VCaP (cell line): ENCODE measurements at regions not wholly inside any gene's neighbourhood (a gene's known extent, or its start where the extent isn't known, plus 50 kb on each side); places are given as distances from the start of the nearest gene placed in this dataset.
A peak's percentile ranks its signal among the peaks of the same experiment; 100 is the strongest.
"Not testable (repeated sequence)": the region's sequence is repeated elsewhere in the genome, so short reads cannot be mapped to it uniquely, and the experiment has no call there.

Source experiments
- H3K27ac ChIP-seq: fragments of 450-650 bp; 2 replicates; pipeline ENCODE4 v1.5.1; 2017

- not testable (repeated sequence) for H3K27ac ChIP-seq
These were observed 69.9 kb downstream of the TSPY2 start for GRCh38 chrY:6315917-6316316.

- not testable (repeated sequence) for H3K27ac ChIP-seq
These were observed 70.4 kb downstream of the TSPY2 start for GRCh38 chrY:6316419-6316818.

GRCh38 chrY:6366433-6366832 lies 120.4 kb downstream of the TSPY2 start:
- not testable (repeated sequence) for H3K27ac ChIP-seq

GRCh38 chrY:6382390-6383165 lies 136.6 kb downstream of the TSPY2 start:
- not testable (repeated sequence) for H3K27ac ChIP-seq

GRCh38 chrY:6388658-6389057 lies 142.6 kb downstream of the TSPY2 start:
- not testable (repeated sequence) for H3K27ac ChIP-seq

- not testable (repeated sequence) for H3K27ac ChIP-seq
These were observed 143.5 kb downstream of the TSPY2 start for GRCh38 chrY:6389561-6389960.

- not testable (repeated sequence) for H3K27ac ChIP-seq
These were observed 146.2 kb downstream of the TSPY2 start for GRCh38 chrY:6392200-6392599.

- H3K27ac ChIP-seq = not testable (repeated sequence)
These were observed 147.2 kb downstream of the TSPY2 start for GRCh38 chrY:6393242-6393641.

GRCh38 chrY:6395042-6395441 lies 149.0 kb downstream of the TSPY2 start:
- not testable (repeated sequence) for H3K27ac ChIP-seq

GRCh38 chrY:6401871-6402270 lies 155.8 kb downstream of the TSPY2 start:
- not testable (repeated sequence) for H3K27ac ChIP-seq

GRCh38 chrY:6406827-6407226 lies 160.8 kb downstream of the TSPY2 start:
- not testable (repeated sequence) for H3K27ac ChIP-seq

GRCh38 chrY:6419171-6419570 lies 173.1 kb downstream of the TSPY2 start:
- not testable (repeated sequence) for H3K27ac ChIP-seq

GRCh38 chrY:6426701-6427100 lies 180.7 kb downstream of the TSPY2 start:
- not testable (repeated sequence) for H3K27ac ChIP-seq

GRCh38 chrY:6445529-6445928 lies 199.5 kb downstream of the TSPY2 start:
- not testable (repeated sequence) for H3K27ac ChIP-seq

GRCh38 chrY:6447408-6447807 lies 201.4 kb downstream of the TSPY2 start:
- H3K27ac ChIP-seq = not testable (repeated sequence)

- not testable (repeated sequence) for H3K27ac ChIP-seq
These were observed 222.3 kb downstream of the TSPY2 start for GRCh38 chrY:6468358-6468757.

- not testable (repeated sequence) for H3K27ac ChIP-seq
These were observed 225.8 kb downstream of the TSPY2 start for GRCh38 chrY:6471848-6472247.

GRCh38 chrY:6495456-6495855 lies 249.4 kb downstream of the TSPY2 start:
- not testable (repeated sequence) for H3K27ac ChIP-seq

- H3K27ac ChIP-seq = not testable (repeated sequence)
These were observed 262.8 kb downstream of the TSPY2 start for GRCh38 chrY:6508842-6509241.

GRCh38 chrY:6520047-6520446 lies 274.0 kb downstream of the TSPY2 start:
- not testable (repeated sequence) for H3K27ac ChIP-seq

- peak overlapping the region; percentile 32 for H3K27ac ChIP-seq
These were observed 298.2 kb downstream of the TSPY2 start for GRCh38 chrY:6544076-6544756.

- H3K27ac ChIP-seq = peak overlapping the region; percentile 32
These were observed 298.7 kb downstream of the TSPY2 start for GRCh38 chrY:6544757-6545083.

GRCh38 chrY:6552930-6553329 lies 306.9 kb downstream of the TSPY2 start:
- not testable (repeated sequence) for H3K27ac ChIP-seq

- not testable (repeated sequence) for H3K27ac ChIP-seq
These were observed 321.0 kb downstream of the TSPY2 start for GRCh38 chrY:6567030-6567429.
